ENCODE measurements at regions not wholly inside any gene's neighbourhood (a gene's known extent, or its start where the extent isn't known, plus 50 kb on each side); places are given as distances from the start of the nearest gene placed in this dataset.

DNA sequence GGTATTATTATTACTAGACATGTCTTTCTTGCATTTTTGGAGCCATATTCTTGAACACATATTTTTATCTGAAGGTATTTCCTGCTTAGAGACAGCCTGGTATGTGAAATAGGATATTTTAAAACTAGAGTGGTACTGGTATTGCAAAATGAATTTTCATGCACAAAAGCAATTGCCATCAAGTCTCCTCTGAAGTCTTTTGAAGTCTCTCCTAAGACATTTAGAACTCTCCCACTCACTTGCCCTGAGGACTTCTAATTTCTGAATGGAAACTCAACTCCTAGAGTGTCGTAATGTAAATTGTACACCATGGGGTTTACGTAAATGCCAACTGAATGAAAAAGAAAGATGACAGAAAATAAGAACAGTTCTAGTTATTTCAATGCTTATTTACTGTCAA is 967.0 kb downstream of the DCDC2C start:
- DNase-seq (ENCODE audit: low read depth, low spot score), result no peak
- H3K9me3 ChIP-seq (ENCODE audit: insufficient read depth, low read length), result peaks cover 4% of the 10 kb centered on the region; the same call in 1 of the 2 replicates
- no peaks in the 10 kb centered on the region for H3K36me3 ChIP-seq (ENCODE audit: insufficient read depth, insufficient read length, low read length)
- H3K4me3 ChIP-seq (ENCODE audit: insufficient read length, low read depth), result no peak overlapping the region
- H3K4me1 ChIP-seq (ENCODE audit: insufficient read depth, insufficient read length), result no peaks in the 10 kb centered on the region
- no peaks in the 10 kb centered on the region for H3K27me3 ChIP-seq (ENCODE audit: insufficient read depth, insufficient read length)
- TF ChIP-seq ZNF274 (IDR thresholded peaks at IDR 0.05; ENCODE audit: low read depth, low read length) (no peak), YY1 (IDR thresholded peaks at IDR 0.05; ENCODE audit: insufficient read depth, insufficient read length) (no peak), SUZ12 (IDR thresholded peaks at IDR 0.05; ENCODE audit: extremely low read depth, insufficient read depth, insufficient read length) (no peak)
- H3K9ac ChIP-seq (ENCODE audit: insufficient read length, low read depth), result no peak overlapping the region

DNA sequence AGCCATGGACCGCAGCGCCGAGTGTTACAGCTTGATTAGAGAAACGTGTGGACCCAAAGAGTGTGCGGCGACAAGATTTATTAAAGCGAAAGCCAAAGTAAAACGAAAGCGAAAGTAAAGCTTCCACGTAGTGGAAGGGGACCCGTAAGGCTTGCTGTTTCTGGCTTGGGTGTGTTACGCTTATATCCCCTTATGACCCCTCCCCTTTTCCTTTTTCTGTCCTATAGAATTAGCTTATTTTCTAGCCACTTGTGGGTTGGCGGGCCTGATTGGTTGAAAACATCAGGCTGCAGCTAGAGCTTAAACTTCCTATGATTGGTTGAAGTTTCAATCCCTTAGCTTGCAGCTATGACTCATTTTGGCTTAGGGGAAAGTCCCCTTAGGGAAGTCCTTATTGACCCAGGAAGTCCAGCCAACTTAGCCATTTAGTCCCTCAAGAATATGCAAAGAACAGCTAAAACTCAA is 969.7 kb downstream of the DCDC2C start:
- Histone ChIP-seq H3K27me3 (ENCODE audit: insufficient read depth, insufficient read length) (no peaks in the 10 kb centered on the region), H3K36me3 (ENCODE audit: insufficient read depth, insufficient read length, low read length) (no peaks in the 10 kb centered on the region), H3K4me3 (ENCODE audit: insufficient read length, low read depth) (no peak overlapping the region), H3K9ac (ENCODE audit: insufficient read length, low read depth) (no peak overlapping the region), H3K9me3 (ENCODE audit: insufficient read depth, low read length) (peaks cover 4% of the 10 kb centered on the region; the same call in 1 of the 2 replicates), H3K4me1 (ENCODE audit: insufficient read depth, insufficient read length) (no peaks in the 10 kb centered on the region)
- no peak for DNase-seq (ENCODE audit: low read depth, low spot score)
- TF ChIP-seq YY1 (IDR thresholded peaks at IDR 0.05; ENCODE audit: insufficient read depth, insufficient read length) (no peak), ZNF274 (IDR thresholded peaks at IDR 0.05; ENCODE audit: low read depth, low read length) (no peak), SUZ12 (IDR thresholded peaks at IDR 0.05; ENCODE audit: extremely low read depth, insufficient read depth, insufficient read length) (no peak)

DNA sequence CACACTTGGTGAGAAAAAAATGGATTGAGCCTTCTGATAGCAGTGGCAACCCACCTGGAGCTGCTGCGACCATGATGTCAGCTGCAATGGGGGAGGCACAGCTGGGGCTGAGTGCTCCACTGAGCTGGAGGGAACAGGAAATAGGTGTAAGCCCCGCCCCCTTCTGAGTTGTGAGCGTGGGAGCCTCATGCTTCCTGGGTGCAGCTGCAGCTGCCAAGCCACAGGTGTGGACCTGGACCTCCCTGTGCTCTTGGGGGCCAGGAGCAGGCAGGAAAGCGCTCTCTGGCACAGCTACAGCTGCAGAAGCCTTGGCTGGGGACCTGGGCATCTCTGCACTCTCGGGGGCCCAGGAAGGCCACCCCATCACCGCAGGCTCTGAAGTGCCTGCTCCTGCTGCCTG is 970.6 kb downstream of the DCDC2C start:
- DNase-seq (ENCODE audit: low read depth, low spot score), result no peak
- Histone ChIP-seq H3K4me1 (ENCODE audit: insufficient read depth, insufficient read length) (no peaks in the 10 kb centered on the region), H3K9ac (ENCODE audit: insufficient read length, low read depth) (no peak overlapping the region), H3K36me3 (ENCODE audit: insufficient read depth, insufficient read length, low read length) (no peaks in the 10 kb centered on the region), H3K9me3 (ENCODE audit: insufficient read depth, low read length) (peaks cover 4% of the 10 kb centered on the region; the same call in 1 of the 2 replicates), H3K27me3 (ENCODE audit: insufficient read depth, insufficient read length) (no peaks in the 10 kb centered on the region), H3K4me3 (ENCODE audit: insufficient read length, low read depth) (no peak overlapping the region)
- TF ChIP-seq YY1 (IDR thresholded peaks at IDR 0.05; ENCODE audit: insufficient read depth, insufficient read length) (no peak), ZNF274 (IDR thresholded peaks at IDR 0.05; ENCODE audit: low read depth, low read length) (no peak), SUZ12 (IDR thresholded peaks at IDR 0.05; ENCODE audit: extremely low read depth, insufficient read depth, insufficient read length) (no peak)

DNA sequence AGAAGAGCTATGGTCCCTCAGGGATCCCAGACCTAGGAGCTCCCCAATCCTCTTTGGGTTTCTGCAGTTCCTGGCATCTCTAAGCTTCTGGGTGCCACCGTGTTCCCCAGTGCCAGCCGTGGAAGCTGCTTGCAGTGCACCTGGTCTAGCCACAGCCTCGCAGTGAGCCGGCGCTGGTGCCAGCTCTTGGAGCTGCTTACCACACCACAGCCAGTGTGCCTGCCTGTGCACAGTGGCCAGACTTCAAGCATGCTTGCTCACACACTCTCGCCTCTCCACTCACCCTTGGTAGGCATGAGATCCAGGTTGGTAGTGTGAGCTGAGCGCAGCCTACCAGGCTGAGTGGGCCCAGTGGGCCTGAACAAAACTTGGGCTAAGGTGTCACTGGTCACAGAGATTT is 971.9 kb downstream of the DCDC2C start:
- no peak overlapping the region for H3K9ac ChIP-seq (ENCODE audit: insufficient read length, low read depth)
- TF ChIP-seq SUZ12 (IDR thresholded peaks at IDR 0.05; ENCODE audit: extremely low read depth, insufficient read depth, insufficient read length) (no peak), ZNF274 (IDR thresholded peaks at IDR 0.05; ENCODE audit: low read depth, low read length) (no peak), YY1 (IDR thresholded peaks at IDR 0.05; ENCODE audit: insufficient read depth, insufficient read length) (no peak)

DNA sequence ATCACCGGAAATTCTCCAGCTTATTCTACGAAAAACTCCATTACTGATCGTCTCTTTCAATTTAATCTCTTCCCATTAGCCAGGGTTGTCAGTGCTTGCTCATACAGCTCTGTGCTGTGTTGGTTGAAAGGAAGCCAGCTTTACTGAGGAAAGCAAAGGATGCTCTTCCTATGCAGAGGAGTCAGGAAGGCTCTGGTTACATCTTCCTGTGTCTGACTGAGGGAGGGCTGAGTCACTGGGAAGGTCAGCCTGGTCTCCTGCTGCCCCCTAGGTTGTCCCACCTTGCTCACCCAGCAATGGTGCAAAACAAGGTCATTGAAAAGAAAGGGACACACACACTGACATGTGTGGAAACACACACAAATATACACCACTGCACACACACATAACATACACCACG is 975.6 kb downstream of the DCDC2C start:
- no peak overlapping the region for H3K4me3 ChIP-seq (ENCODE audit: insufficient read length, low read depth)
- H3K36me3 ChIP-seq (ENCODE audit: insufficient read depth, insufficient read length, low read length), result no peaks in the 10 kb centered on the region
- H3K9ac ChIP-seq (ENCODE audit: insufficient read length, low read depth), result no peak overlapping the region
- no peak for DNase-seq (ENCODE audit: low read depth, low spot score)
- TF ChIP-seq YY1 (IDR thresholded peaks at IDR 0.05; ENCODE audit: insufficient read depth, insufficient read length) (no peak), SUZ12 (IDR thresholded peaks at IDR 0.05; ENCODE audit: extremely low read depth, insufficient read depth, insufficient read length) (no peak), ZNF274 (IDR thresholded peaks at IDR 0.05; ENCODE audit: low read depth, low read length) (no peak)
- H3K27me3 ChIP-seq (ENCODE audit: insufficient read depth, insufficient read length), result no peaks in the 10 kb centered on the region
- no peaks in the 10 kb centered on the region for H3K4me1 ChIP-seq (ENCODE audit: insufficient read depth, insufficient read length)
- H3K9me3 ChIP-seq (ENCODE audit: insufficient read depth, low read length), result no peaks in the 10 kb centered on the region; the same call in 1 of the 2 replicates

More for the DNA sequence above, 971.9 kb downstream of the DCDC2C start:
- peaks cover 4% of the 10 kb centered on the region; the same call in 1 of the 2 replicates for H3K9me3 ChIP-seq (ENCODE audit: insufficient read depth, low read length)
- no peaks in the 10 kb centered on the region for H3K4me1 ChIP-seq (ENCODE audit: insufficient read depth, insufficient read length)
- no peak overlapping the region for H3K4me3 ChIP-seq (ENCODE audit: insufficient read length, low read depth)
- DNase-seq (ENCODE audit: low read depth, low spot score), result no peak
- no peaks in the 10 kb centered on the region for H3K27me3 ChIP-seq (ENCODE audit: insufficient read depth, insufficient read length)
- H3K36me3 ChIP-seq (ENCODE audit: insufficient read depth, insufficient read length, low read length), result no peaks in the 10 kb centered on the region

DNA sequence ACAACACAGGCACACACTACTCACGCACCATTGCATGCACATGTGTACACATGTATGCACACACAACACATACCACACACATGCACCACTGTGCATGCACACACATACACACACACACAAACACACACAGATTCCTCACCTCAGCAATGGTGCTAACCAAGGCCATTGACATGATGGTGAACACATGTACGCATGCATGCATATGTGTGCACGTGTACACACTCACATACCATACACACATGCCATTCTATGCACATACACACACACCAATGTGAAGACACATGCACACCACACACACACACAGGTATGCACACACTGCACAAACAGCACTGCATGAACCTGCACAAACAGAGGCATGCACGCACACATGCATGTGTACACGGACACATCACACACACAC is 976.0 kb downstream of the DCDC2C start:
- TF ChIP-seq ZNF274 (IDR thresholded peaks at IDR 0.05; ENCODE audit: low read depth, low read length), result no peak
- TF ChIP-seq YY1 (IDR thresholded peaks at IDR 0.05; ENCODE audit: insufficient read depth, insufficient read length), result no peak
- TF ChIP-seq SUZ12 (IDR thresholded peaks at IDR 0.05; ENCODE audit: extremely low read depth, insufficient read depth, insufficient read length), result no peak
- Histone ChIP-seq H3K36me3 (ENCODE audit: insufficient read depth, insufficient read length, low read length) (no peaks in the 10 kb centered on the region), H3K27me3 (ENCODE audit: insufficient read depth, insufficient read length) (no peaks in the 10 kb centered on the region), H3K9ac (ENCODE audit: insufficient read length, low read depth) (no peak overlapping the region), H3K9me3 (ENCODE audit: insufficient read depth, low read length) (no peaks in the 10 kb centered on the region), H3K4me1 (ENCODE audit: insufficient read depth, insufficient read length) (no peaks in the 10 kb centered on the region), H3K4me3 (ENCODE audit: insufficient read length, low read depth) (no peak overlapping the region)
- DNase-seq (ENCODE audit: low read depth, low spot score), result no peak

DNA sequence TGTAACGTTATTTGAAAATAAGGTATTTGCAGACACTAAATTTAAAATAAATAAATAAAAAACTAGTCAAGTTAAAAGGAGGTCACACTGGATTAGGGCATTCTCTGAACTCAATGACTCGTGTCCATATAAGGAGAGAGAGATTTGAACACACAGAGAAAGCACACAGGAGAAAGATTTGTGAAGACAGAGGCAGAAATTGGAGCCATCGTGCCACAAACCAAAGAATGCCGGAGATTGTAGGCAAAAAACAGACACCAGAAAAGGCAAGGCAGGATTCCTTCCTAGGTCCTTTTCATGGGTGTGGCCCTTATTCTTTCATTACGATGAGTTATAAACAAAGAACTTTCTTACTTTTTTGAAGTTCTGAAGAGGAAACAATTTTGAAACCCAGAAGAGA is 981.5 kb downstream of the DCDC2C start:
- H3K9me3 ChIP-seq (ENCODE audit: insufficient read depth, low read length), result no peaks in the 10 kb centered on the region
- no peak overlapping the region for H3K4me3 ChIP-seq (ENCODE audit: insufficient read length, low read depth)
- TF ChIP-seq SUZ12 (IDR thresholded peaks at IDR 0.05; ENCODE audit: extremely low read depth, insufficient read depth, insufficient read length) (no peak), YY1 (IDR thresholded peaks at IDR 0.05; ENCODE audit: insufficient read depth, insufficient read length) (no peak), ZNF274 (IDR thresholded peaks at IDR 0.05; ENCODE audit: low read depth, low read length) (no peak)
- H3K9ac ChIP-seq (ENCODE audit: insufficient read length, low read depth), result no peak overlapping the region
- H3K36me3 ChIP-seq (ENCODE audit: insufficient read depth, insufficient read length, low read length), result no peaks in the 10 kb centered on the region
- DNase-seq (ENCODE audit: low read depth, low spot score), result no peak
- H3K27me3 ChIP-seq (ENCODE audit: insufficient read depth, insufficient read length), result no peaks in the 10 kb centered on the region
- H3K4me1 ChIP-seq (ENCODE audit: insufficient read depth, insufficient read length), result no peaks in the 10 kb centered on the region
